Hematopoietic multipotent progenitor cell (in vitro differentiated cells): ENCODE measurements at regions not wholly inside any gene's neighbourhood (a gene's known extent, or its start where the extent isn't known, plus 50 kb on each side); places are given as distances from the start of the nearest gene placed in this dataset.

Source experiments
- DNase-seq, 3 donors: peaks; one replicate each; pipeline ENCODE4 v3.0.0-alpha.2; 2011 to 2015; ENCODE audit warnings: low read depth in 2 of 3, low spot score in 2 of 3

DNA sequence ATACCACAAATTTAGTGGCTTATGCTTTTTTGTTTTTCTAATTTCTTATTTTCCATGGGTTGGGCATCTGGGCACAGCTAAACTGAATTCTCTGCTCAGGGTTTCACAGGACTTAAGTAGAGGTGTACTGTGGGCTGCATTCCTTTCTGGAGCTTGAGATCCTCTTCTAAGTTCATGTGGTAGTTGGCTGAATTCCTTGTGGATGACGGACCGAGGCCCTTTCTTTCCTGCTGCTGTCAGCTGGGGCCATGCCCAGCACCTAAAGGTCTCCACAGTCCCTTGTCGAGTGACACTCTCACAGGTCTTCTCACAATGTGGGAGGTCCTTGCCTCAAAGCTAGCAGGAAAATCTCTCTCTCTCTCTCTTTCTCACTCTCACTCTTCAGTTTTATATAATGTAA is 433.5 kb upstream of the LRATD1 start:
- DNase-seq = no peak

DNA sequence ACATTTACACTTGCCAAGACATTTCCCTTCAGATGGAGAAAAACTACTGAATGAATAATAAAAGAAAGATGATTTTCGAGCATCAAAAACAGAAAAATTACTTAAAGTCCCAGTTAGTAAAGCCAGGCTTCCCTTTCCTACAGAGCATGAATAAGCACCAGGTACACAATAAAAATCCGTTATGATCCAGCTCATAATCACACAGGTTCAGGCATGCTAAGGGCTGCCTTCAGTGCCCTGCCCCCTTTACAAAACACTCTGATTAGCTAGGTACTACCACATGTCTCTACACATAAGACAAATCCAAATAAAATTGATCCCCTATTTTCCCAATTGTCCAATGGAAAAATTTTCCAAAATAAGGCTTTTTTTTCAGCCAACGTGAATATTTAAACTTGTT is 413.2 kb upstream of the LRATD1 start:
- DNase-seq = no peak

DNA sequence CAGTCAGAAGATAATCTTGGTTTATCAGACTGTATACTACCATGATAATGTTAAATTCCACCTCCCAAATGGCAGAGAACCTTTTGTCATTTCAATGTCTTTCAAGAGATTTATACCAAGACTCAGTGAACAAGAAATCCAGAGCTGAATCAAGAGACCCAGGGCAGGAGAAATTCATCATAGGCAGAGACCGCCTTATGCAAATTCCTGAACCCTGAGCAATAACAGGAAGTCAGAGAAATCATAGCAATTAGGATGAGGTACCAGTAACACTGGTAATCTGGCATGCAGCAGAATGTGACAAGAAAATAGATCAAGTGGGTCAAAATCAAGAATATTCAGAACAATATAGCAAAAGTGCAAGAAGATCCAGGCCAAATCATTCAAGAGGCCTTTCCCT is 412.4 kb upstream of the LRATD1 start:
- no peak for DNase-seq

DNA sequence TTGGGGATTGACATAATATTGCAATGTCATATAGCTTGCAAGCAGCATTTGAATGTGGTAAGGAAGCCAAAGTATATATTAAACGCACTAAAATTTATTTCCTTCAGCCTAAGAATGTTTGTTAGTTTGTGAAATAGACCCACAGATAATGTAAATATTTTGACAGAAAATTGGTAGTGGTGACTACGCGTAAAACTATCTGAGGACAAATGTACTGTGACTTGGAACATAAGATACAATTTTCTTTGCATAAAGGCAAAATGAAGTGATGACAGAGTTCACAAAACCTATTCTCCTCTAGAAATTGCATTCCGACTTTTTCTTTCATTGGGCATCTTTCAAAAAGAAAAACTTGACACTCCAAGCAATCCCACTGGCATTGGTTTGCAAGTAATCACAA is 411.1 kb upstream of the LRATD1 start:
- no peak for DNase-seq

DNA sequence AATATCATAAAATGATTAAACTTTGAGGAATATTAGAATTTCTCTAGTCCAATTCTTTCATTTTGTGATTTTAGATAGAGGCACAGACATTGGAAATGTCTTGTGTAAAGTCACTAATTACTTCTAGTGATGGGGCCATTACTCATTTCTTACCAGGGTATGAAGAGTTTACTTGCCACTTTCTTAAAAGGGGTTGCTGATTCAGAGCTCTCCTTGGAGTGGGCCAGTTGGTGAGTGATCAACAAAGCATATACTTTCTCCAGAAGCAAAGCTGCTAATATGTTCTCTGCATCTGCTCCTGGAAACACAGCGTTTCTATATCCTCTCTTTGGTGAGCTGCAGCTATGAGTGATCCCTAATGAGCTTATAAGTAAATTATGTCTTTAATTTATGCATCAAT is 408.9 kb upstream of the LRATD1 start:
- DNase-seq = no peak

DNA sequence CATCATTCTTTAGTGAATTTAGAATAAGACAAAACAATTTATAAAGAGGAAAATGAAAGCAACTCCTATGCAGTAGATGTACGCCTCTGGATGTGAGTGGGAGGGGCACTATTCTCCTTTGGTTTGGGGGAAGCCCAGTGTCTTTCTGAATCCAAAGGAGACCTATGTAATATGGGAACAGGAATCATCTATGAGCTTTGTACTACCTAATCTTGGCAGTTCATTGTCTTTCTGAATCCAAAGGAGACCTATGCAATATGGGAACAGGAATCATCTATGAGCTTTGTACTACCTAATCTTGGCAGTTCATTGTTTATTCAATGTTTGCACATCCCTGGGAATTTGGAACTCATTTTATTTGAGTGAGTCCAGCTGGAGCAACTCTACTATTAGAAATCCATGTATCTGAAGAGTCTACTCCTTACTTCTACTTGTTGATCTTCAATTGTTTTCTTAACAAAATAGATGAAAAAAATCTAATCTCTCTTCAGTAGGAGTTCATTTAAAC is 401.1 kb upstream of the LRATD1 start:
- no peak for DNase-seq

DNA sequence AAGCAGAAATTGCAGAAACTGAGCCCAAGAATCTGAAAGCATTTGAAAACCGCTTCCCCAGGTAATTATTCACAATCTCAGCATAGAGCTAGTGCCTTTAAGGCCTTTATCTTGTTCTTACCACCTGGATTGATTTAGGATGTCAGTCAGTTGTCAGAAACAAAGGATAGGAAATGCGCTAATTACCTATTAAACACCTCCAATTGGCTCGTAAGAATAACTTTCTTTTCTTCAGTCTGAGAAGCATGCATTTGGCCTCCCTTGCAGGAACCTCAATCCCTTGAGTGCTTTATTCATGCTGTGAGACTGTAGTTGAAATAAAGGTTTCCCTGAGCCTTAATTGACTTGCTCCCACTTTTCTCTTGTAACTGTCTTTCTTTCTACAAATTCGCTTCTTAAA is 400.3 kb upstream of the LRATD1 start:
- DNase-seq = no peak

DNA sequence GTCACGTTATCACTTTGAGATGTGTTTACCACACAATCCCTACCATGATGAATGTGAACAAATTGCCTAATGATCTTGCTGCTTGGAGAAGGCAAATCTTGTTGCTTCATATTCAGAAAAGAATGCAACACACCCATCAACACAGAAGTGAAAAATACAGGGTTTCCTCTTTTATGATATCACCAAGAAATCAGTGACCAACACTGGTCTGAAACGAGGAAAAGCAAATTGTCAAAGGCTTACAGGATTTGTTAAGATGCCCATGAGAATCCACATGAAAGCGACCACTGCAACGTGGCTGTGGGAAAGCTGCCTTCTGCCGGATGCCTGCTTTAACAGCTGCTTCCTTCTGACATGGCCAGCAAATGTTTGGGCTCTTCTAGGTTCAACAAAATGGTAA is 397.6 kb upstream of the LRATD1 start:
- peak in 2 of 3 donors; percentile 1 to 8 for DNase-seq

DNA sequence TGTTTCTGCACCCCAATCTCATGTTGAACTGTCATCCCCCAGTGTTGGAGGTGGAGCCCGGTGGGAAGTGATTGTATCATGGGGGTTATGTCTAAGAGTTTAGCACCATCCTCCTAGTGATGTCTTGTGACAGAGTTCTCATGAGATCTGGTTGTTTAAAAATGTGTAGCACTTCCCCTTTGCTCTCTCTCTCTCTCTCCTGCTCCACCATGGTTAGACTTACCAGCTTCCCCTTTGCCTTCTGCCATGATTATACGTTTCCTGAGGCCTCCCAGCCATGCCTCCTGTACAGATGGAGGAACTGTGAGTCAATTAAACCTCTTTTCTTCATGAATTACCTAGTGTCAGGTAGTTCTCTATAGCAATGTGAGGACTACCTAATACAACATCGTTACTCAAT is 396.9 kb upstream of the LRATD1 start:
- no peak for DNase-seq

DNA sequence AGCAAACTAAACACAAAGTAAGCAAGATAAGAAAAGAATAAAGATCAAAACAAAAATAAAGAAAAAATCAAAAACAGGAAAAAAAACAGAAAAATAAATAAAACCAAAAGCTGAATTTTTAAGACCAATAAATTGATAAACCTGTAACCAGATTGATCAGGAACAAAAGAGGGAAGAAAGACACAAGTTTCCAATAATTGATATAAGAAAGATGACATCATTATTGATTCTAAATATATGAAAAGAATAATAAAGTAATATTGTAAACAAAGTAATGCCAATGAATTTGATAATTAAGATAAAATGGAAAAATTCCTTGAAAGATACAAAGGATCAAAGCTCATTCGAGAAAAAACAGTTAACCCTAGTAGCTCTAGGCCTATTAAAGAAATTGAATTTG is 394.6 kb upstream of the LRATD1 start:
- no peak for DNase-seq

DNA sequence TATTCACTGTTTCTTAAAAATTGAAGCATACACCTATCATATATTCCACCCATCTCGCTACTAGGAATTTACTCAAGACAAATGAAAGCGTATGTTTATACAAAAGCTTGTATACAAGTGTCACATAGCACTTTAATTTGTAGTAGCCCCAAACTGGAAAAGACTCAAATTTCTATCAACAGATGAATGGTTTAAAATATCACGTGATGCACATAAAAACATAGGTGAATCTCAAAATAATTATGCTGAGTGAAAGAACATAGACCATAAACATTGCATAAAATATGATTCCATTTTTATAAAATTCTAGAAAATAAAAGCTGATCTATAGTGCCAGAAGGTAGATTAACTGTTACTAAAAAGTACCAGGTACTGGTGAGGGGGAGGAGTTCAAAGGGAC is 392.9 kb upstream of the LRATD1 start:
- no peak for DNase-seq

DNA sequence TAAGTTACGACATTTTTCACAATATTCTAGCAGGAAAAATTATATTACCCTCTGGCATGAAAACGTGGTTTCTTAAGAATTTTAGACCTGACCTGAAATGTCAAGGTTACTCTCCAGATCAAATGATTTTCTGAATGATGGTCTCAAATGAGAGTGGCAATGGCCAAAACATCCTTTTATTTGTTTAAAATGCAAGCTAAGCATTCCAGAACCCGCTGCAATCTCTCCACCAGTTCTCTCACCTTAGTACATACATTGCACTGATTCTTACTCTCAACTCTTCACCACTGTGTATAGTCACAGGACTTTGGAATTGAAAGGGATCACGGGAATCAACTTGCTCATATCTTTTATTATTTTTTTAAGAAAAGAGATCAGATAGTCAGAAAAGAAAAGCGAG is 391.6 kb upstream of the LRATD1 start:
- DNase-seq = no peak

DNA sequence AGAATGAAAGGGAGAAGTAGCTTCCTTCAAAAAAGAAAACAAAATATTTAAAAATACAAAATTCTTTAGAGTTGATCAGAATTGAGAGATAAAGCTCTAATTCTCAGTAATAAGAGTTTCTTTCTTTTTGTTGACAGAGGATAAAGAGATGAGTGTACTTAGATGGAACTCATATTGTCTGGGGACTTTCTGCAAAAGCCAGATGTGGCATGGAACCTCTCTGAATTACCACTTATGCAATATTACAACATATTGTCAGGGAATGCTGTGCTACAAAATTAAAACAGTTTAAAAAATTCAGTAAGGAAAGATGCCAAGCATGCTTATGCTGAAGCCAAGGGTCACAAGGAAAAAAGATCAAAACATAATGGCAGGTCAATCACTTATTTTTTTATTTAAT is 386.6 kb upstream of the LRATD1 start:
- no peak for DNase-seq

DNA sequence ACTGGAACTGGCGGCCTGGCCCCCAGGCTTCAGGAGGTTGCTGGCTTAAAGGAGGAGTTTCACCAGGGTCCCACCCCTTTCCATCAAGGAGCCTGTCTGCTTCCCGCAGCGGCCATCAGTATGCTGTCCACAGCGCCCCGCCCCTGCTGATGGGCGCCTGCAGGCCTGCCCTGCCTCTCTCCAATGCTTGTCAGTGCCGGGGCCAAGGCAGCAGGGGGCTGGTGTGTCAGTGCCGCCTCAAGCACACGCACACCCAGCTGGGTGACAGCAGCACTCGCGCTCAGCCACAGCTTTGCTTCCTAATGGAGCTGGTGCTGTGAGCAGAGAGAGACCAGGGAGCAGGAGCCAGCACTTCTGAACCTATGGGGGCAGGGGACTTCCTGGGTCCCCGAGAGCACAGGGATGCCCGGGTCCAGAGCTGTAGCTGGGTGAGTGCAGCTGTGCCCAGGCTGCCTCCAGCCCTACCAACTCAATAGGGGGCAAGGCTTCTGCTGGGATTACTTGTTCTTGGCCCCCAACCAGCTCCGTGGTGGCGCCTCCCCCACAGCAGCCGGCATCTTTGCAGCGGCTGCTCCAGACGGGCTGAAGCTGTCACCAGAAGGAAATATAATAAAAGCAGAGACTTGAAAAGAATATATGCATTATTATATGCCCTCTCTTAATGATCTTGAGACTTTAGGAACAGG is 377.2 kb upstream of the LRATD1 start:
- DNase-seq = no peak

DNA sequence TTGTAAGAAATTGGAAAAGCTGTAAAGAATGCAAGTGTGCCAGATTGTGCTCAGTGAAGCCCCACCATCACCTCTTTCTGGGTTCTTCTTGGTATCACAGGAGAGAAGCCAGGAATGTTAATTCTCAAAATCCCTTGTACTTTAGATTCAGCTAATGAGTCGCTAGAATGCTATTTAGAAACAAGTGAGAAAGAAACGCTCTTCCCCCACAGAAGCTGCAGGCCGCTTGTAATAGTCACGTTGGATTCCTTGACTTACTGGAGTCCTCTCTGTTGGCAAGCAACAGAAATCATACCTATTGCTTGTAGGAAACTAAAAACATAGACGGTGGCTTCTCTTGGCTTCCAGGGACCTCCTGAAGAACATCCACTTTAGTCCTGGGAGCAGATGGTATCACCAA is 375.6 kb upstream of the LRATD1 start:
- DNase-seq = no peak

DNA sequence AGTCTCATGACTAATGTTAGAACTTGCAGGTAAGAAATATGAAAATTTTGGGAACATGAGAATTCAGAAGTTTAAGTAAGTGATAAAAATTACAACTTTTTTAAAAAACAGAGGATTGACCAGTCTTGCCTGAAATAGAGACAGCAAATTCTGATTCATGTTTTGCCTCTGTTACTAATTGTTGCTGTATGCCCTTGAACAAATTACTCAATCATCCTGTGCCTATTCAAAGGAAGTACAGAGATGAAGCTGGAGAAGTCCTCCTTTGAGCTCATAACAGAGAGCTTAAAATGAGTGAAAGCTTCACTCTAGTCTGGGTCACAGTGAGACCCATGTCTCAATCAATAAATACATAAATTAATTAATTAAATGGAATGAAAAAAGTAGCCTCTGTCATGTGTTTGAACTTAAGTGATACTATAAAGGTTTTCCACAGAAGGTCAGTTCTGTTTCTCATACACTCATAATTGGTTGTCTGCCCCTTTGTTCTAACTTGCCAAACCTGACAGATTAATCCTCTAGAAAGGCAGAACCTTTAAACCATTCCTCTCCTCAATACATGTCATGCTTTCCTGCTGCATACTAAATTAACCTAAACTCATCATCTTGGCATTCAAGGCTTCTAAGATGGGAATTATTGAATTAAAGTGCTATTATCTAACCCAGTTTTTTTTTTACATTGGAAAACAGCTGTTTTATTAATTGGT is 374.6 kb upstream of the LRATD1 start:
- DNase-seq = no peak

DNA sequence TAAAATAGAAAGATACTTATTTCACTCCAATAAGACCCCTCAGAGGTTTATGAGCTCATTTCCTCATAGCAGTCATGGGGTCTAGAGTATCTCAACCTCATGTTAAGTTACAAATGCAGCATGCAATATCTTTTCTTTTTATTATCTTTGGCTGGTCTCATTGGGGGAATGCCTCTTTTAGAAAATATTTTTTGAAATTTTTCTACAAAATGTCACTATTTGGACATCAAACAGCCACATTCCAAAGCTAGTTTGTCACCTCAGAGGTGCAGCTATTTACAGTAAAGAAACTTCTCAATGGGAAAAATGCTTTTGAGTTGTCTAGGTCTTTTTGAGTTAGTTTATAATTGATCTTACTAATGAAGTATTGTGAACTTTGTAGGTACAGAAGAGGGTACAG is 370.7 kb upstream of the LRATD1 start:
- no peak for DNase-seq

DNA sequence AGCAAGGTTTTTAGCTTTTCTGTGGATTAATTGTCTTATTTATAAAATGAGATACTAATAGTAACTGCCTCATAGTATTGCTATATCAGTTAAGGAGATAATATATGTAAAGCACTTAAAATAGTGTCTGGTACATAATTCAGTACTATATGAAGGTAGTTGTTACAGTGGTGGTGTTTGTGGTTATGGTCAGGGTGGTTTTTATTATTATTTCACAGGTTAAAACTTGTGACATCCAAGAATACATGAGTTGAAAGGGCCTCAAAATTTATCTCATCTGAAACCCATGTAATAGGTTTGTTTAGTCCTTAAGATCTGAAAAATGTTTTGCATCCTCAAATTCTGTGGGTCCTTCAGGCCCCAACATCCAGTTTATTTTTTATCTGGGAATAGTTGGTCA is 369.5 kb upstream of the LRATD1 start:
- no peak for DNase-seq

DNA sequence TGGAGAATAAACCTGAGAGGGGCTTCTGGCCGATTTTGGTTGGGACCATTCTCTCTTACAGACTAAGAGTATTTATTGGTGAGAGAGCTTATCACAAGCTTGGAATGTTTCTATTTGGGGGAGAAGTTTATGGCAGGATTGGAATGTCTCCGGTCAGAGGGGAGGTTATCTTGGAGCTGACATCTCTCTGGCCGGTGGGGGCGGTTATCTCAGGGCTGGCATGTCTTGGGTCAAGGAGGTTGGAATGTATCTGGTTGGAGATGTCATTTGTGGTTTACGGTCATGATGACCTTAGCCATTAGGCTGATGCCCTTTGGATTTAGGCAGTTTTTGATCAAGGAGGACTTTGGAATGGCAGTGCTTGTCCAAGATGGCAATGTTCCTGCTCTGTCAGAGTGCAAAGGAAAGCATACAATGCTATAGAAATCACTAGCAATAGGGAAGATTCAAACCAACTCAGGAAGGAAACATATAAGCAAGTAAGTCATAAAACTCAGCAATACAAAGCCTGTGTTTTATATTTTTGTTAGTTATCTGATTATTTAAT is 362.4 kb upstream of the LRATD1 start:
- DNase-seq = no peak

DNA sequence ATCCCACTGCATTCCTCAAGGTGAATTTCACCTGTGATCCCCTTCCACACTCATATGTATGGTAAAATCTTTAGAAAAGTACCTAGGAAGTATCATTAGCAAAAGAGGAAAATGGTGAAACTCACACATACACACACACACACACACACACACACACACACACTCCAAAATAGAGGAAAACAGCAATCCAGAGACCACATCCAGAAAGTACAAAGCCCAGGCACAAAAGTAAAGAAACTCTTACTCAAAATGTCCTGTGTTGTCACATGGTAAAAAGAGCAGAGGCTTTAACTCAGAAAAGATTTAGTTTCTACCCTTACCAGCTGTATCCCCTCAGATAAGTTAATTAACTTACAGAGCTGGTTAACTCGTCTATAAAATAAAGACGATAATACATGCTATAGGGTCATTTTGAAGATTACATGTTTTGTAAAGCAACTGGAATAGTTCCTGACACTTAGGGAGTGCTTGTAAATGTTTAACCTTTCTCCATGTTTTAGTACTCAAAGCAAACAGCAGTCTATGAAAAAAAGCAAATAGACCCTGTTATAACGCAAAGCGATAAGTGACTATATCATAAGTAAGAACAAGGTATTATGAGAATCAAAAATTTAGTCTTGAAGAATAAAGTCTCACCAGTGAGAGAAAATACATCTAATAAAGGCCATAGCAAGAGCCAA is 360.0 kb upstream of the LRATD1 start:
- DNase-seq = no peak

DNA sequence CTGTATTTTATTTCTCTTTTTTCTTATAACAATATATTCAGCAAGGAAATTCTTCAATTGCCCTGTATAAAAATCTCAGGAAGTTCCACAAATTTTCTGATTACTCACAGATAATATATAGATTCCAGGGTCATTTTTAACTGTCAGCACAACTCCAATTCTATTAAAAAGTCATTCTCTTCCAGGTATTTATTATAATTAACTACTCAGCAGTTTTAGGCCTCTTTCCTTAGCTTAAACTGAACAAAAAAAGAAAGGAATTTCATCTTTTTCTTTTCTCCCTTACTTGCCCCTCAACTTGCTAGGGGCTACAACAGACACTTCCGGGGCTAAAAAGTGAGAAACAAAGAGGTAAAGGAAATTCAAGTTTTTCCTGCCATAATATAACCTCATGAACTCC is 358.9 kb upstream of the LRATD1 start:
- DNase-seq = no peak

DNA sequence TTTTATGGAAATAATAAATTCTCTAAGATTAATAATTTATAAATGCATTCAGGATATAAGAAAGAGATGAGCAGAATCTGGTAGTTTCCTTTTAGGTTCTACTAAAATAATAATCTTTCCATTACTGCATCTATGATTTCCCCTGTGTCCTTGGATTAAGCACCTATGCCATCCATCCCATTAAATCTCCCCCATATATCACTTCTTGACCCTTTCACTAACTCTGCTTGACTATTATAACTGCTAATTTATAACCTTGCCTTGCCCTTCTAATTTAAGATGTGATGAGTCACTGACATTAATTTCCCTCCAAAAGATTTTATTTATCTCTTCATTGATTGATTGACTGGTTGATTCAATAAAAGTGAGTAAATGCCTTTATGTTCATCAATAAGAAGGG is 348.3 kb upstream of the LRATD1 start:
- no peak for DNase-seq
